ENCODE measurements at regions not wholly inside any gene's neighbourhood (a gene's known extent, or its start where the extent isn't known, plus 50 kb on each side); places are given as distances from the start of the nearest gene placed in this dataset.

DNA sequence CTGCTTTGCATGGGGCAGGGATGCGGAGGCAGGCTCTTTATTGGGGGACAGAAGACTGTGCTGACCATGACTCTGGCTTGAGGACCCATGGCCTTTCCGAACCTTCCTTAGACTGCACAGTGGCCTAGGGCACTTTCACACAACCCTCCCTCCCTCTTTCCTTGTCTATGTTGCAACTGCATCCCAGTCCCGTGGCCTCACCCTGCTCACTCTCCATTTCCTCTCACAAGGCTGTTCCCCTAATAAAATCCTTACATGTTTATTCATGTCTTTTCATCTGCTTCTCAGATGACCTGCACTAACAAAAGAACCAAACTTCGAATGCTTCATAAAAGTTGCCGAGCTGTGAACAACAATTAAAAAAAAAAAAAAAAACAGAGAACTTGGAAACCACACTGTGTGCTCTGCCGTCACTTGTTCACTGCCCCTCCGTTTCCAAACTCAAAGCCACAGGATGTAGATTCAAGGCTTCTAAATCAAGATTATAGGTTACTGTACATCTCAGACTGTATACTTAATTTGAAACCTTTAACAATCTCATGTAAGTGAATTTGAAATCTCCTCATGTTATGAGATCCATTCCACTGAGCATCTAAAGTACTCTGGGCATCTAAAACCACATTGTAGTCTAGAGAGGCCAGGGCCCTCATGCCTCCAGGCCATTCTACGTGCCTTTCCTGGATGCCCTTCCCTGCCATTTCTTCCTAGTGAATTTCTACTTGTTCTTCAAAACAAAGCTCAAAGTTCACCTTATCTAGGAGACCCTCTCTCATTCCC is 265.9 kb downstream of the SNX13 start:
- no TSS peak for BruUV-seq (replicated peaks)
- Histone ChIP-seq H3K9me2 (ENCODE audit: insufficient read depth, low read length) (no peaks in the 10 kb centered on the region), H3K4me1 (ENCODE audit: insufficient read depth, low read length, poor library complexity, severe bottlenecking) (no peaks in the 10 kb centered on the region), H3K27ac (ENCODE audit: low read depth, low read length, poor library complexity, severe bottlenecking) (no peak overlapping the region), H3K36me3 (ENCODE audit: insufficient read depth, low read length) (no peaks in the 10 kb centered on the region), H3K4me2 (ENCODE audit: low read length) (no peak overlapping the region), H3K4me3 (ENCODE audit: low read depth, low read length, poor library complexity, severe bottlenecking) (no peak overlapping the region), H4K20me1 (ENCODE audit: insufficient read depth, low read length) (no peaks in the 10 kb centered on the region), H3K79me2 (ENCODE audit: insufficient read depth, low read depth, low read length) (no peaks in the 10 kb centered on the region), H3K9me3 (ENCODE audit: low read length) (no peaks in the 10 kb centered on the region), H2AFZ (ENCODE audit: low read length) (no peak overlapping the region)
- ChIA-PET CTCF (ENCODE audit: unreplicated experiment) (no interaction called here), POLR2A (no interaction called here)
- DNase-seq (ENCODE audit: low spot score): no peak
- TF ChIP-seq EZH2phosphoT487 (IDR thresholded peaks at IDR 0.05; ENCODE audit: borderline replicate concordance, low read depth, low read length): no peak
- TF ChIP-seq, protein P1, sequence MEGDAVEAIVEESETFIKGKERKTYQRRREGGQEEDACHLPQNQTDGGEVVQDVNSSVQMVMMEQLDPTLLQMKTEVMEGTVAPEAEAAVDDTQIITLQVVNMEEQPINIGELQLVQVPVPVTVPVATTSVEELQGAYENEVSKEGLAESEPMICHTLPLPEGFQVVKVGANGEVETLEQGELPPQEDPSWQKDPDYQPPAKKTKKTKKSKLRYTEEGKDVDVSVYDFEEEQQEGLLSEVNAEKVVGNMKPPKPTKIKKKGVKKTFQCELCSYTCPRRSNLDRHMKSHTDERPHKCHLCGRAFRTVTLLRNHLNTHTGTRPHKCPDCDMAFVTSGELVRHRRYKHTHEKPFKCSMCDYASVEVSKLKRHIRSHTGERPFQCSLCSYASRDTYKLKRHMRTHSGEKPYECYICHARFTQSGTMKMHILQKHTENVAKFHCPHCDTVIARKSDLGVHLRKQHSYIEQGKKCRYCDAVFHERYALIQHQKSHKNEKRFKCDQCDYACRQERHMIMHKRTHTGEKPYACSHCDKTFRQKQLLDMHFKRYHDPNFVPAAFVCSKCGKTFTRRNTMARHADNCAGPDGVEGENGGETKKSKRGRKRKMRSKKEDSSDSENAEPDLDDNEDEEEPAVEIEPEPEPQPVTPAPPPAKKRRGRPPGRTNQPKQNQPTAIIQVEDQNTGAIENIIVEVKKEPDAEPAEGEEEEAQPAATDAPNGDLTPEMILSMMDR (conservative IDR thresholded peaks at IDR 0.05; ENCODE audit: low read length): no peak
- intact Hi-C loops (cut with micrococcal nuclease; ENCODE audit: unreplicated experiment): no loop called here

DNA sequence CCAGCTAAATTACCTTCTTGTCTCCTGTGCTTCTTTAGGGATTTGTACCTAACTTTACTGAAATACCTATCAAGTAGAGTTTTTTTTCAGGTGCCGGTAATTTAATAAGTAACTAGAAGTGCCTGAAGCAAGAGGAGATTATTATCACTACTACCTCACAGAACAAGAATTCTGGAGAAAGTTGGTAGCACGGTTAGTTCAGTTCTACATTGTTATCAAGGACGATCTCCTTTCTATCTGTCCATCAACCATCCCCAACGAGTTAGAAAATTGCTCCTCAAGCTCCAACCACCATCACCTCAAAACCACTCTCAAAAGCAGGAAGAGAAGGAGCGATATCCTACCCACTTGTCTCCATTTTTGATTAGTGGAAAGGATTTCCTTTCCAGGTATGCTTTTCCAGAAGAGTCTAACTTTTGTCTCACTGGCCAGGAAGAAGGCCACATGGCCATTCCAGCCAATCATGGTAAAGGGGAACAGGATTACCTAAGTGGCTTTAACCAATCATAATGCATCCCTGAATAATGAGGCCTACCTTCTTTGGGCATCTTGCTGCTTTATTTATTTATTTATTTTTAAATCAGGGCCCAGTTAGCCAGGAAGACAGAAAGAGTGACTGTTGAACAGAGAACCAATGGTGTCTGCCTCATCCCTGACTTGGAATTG is 265.2 kb downstream of the SNX13 start:
- no peaks in the 10 kb centered on the region for H3K36me3 ChIP-seq (ENCODE audit: insufficient read depth, low read length)

More for the DNA sequence above, 265.2 kb downstream of the SNX13 start:
- DNase-seq (ENCODE audit: low spot score): no peak
- no peaks in the 10 kb centered on the region for H3K4me1 ChIP-seq (ENCODE audit: insufficient read depth, low read length, poor library complexity, severe bottlenecking)
- POLR2A ChIA-PET: no interaction called here
- no peak overlapping the region for H3K4me3 ChIP-seq (ENCODE audit: low read depth, low read length, poor library complexity, severe bottlenecking)
- H3K9me3 ChIP-seq (ENCODE audit: low read length): no peaks in the 10 kb centered on the region
- TF ChIP-seq EZH2phosphoT487 (IDR thresholded peaks at IDR 0.05; ENCODE audit: borderline replicate concordance, low read depth, low read length): no peak
- TF ChIP-seq, protein P1 (conservative IDR thresholded peaks at IDR 0.05; ENCODE audit: low read length): no peak
- H3K79me2 ChIP-seq (ENCODE audit: insufficient read depth, low read depth, low read length): no peaks in the 10 kb centered on the region
- no peaks in the 10 kb centered on the region for H3K9me2 ChIP-seq (ENCODE audit: insufficient read depth, low read length)
- H3K4me2 ChIP-seq (ENCODE audit: low read length): no peak overlapping the region
- intact Hi-C loops (cut with micrococcal nuclease; ENCODE audit: unreplicated experiment): no loop called here
- H3K27ac ChIP-seq (ENCODE audit: low read depth, low read length, poor library complexity, severe bottlenecking): no peak overlapping the region
- no peaks in the 10 kb centered on the region for H4K20me1 ChIP-seq (ENCODE audit: insufficient read depth, low read length)
- H2AFZ ChIP-seq (ENCODE audit: low read length): no peak overlapping the region
- CTCF ChIA-PET (ENCODE audit: unreplicated experiment): no interaction called here
- BruUV-seq (replicated peaks): no TSS peak

All from OCI-LY7 (cell line).